H1 (cell line): ENCODE measurements at regions not wholly inside any gene's neighbourhood (a gene's known extent, or its start where the extent isn't known, plus 50 kb on each side); places are given as distances from the start of the nearest gene placed in this dataset.

Source experiments
- CTCF ChIA-PET: fragments of 300-600 bp; sonication (Branson Sonifier 250); formaldehyde crosslinking; loops from one replicate; lab custom pipeline; 2021; ENCODE audit not compliant: partially characterized antibody; lab: Charles Lee
- POLR2A ChIA-PET: fragments of 300-600 bp; sonication (Branson Sonifier 250); formaldehyde crosslinking; loops from one replicate; lab custom pipeline; 2021; ENCODE audit warnings: inconsistent platforms; ENCODE audit not compliant: partially characterized antibody; lab: Charles Lee
- DNase-seq, 2 experiments: peaks; one replicate each; pipeline versions ENCODE4 v3.0.0 to v3.0.0-alpha.2; 2010 to 2022; ENCODE audit warnings: low spot score in 2 of 2, low read depth in 1 of 2, mixed read lengths in 1 of 2
- FAIRE-seq: peaks from 2 replicates; lab custom pipeline; 2011; peaks lifted over from hg19 to GRCh38; lab: Jason Lieb, UNC
- H2AFZ ChIP-seq: 2 replicates; pipeline ENCODE4 v1.8.1; 2012; ENCODE audit warnings: low read length, inconsistent platforms
- H2AK5ac ChIP-seq: 2 replicates; pipeline ENCODE4 v1.6.1; 2013; ENCODE audit warnings: low read depth, low read length
- H2BK120ac ChIP-seq: replicated peaks from 2 replicates; pipeline ENCODE3; 2013; ENCODE audit warnings: low read depth, low read length, inconsistent platforms
- H2BK12ac ChIP-seq: 2 replicates; pipeline ENCODE4 v1.6.1; 2013; ENCODE audit warnings: low read depth, low read length
- H2BK15ac ChIP-seq: 2 replicates; pipeline ENCODE4 v1.6.1; 2013; ENCODE audit warnings: low read length
- H2BK20ac ChIP-seq: 2 replicates; pipeline ENCODE4 v1.6.1; 2013; ENCODE audit warnings: low read length
- H2BK5ac ChIP-seq: 2 replicates; pipeline ENCODE4 v1.6.1; 2013; ENCODE audit warnings: low read depth, low read length
- H3K14ac ChIP-seq: 2 replicates; pipeline ENCODE4 v1.6.1; 2013; ENCODE audit warnings: inconsistent platforms; ENCODE audit not compliant: insufficient read length
- H3K18ac ChIP-seq: 2 replicates; pipeline ENCODE4 v1.6.1; 2013; ENCODE audit warnings: low read length; ENCODE audit errors: extremely low read depth
- H3K23ac ChIP-seq: 2 replicates; pipeline ENCODE4 v1.6.1; 2013; ENCODE audit warnings: inconsistent platforms; ENCODE audit not compliant: insufficient read length
- H3K23me2 ChIP-seq: 2 replicates; pipeline ENCODE4 v1.6.1; 2013; ENCODE audit warnings: low read depth, low read length
- H3K27ac ChIP-seq: 2 replicates; pipeline ENCODE4 v1.6.1; 2011; ENCODE audit warnings: low read depth, low read length, inconsistent platforms
- H3K27me3 ChIP-seq, 4 experiments: replicated peaks in 1 of 4; 1 replicate in 1 of 4; 2 replicates in 3 of 4; pipeline versions ENCODE4 v1.6.1 to v1.8.1; 2011 to 2013; ENCODE audit warnings: low read length in 3 of 4, mild to moderate bottlenecking in 3 of 4, inconsistent platforms in 2 of 4, mixed read lengths in 2 of 4, moderate library complexity in 1 of 4; ENCODE audit not compliant: control insufficient read depth in 3 of 4, insufficient read depth in 3 of 4; ENCODE audit errors: extremely low read depth in 1 of 4
- H3K36me3 ChIP-seq, 4 experiments: 2 replicates each; pipeline versions ENCODE4 v1.6.1 to v1.8.1; 2011 to 2013; ENCODE audit warnings: mild to moderate bottlenecking in 4 of 4, low read length in 3 of 4, moderate library complexity in 2 of 4, control low read depth in 1 of 4, inconsistent platforms in 1 of 4; ENCODE audit not compliant: insufficient read depth in 4 of 4, control insufficient read depth in 2 of 4
- H3K4ac ChIP-seq: replicated peaks from 2 replicates; pipeline ENCODE3; 2013; ENCODE audit warnings: low read length, low read depth, mixed read lengths, inconsistent platforms; ENCODE audit not compliant: insufficient read length
- H3K4me1 ChIP-seq, 4 experiments: replicated peaks in 1 of 4; 1 replicate in 1 of 4; 2 replicates in 3 of 4; pipeline versions ENCODE4 v1.6.1 to v1.8.1; 2011 to 2013; ENCODE audit warnings: low read length in 3 of 4, inconsistent platforms in 2 of 4, mixed read lengths in 1 of 4; ENCODE audit not compliant: insufficient read depth in 4 of 4, control insufficient read depth in 3 of 4
- H3K4me2 ChIP-seq, 2 experiments: 2 replicates each; pipeline versions ENCODE4 v1.6.1 to v1.8.1; 2011 to 2013; ENCODE audit warnings: low read depth in 2 of 2, low read length in 2 of 2, control low read depth in 1 of 2, inconsistent platforms in 1 of 2, mild to moderate bottlenecking in 1 of 2; ENCODE audit not compliant: insufficient read depth in 1 of 2
- H3K4me3 ChIP-seq, 4 experiments: fragments of 200-600, 300-600 bp in 1 of 4; sonication (generic), shearing (Covaris generic), sonication (Bioruptor Twin) in 1 of 4; 2 replicates each; pipeline versions ENCODE4 v1.5.1 to v1.8.1; 2011 to 2016; ENCODE audit warnings: low read length in 4 of 4, low read depth in 3 of 4, control low read depth in 2 of 4, inconsistent platforms in 2 of 4, mild to moderate bottlenecking in 2 of 4, mixed read lengths in 1 of 4, moderate library complexity in 1 of 4; ENCODE audit not compliant: insufficient read depth in 2 of 4; ENCODE audit errors: extremely low read depth in 1 of 4
- H3K56ac ChIP-seq: replicated peaks from 2 replicates; pipeline ENCODE3; 2013; ENCODE audit warnings: low read depth, mild to moderate bottlenecking, mixed read lengths, low read length, inconsistent platforms; ENCODE audit not compliant: insufficient read length
- H3K79me1 ChIP-seq: 2 replicates; pipeline ENCODE4 v1.6.1; 2013; ENCODE audit warnings: low read depth, low read length, control low read depth
- H3K79me2 ChIP-seq, 2 experiments: 2 replicates each; pipeline versions ENCODE4 v1.6.1 to v1.8.1; 2012 to 2013; ENCODE audit warnings: low read length in 2 of 2, mild to moderate bottlenecking in 2 of 2, inconsistent platforms in 1 of 2; ENCODE audit not compliant: insufficient read depth in 2 of 2, control insufficient read depth in 1 of 2
- H3K9ac ChIP-seq, 4 experiments: replicated peaks in 1 of 4; 1 replicate in 1 of 4; 2 replicates in 3 of 4; pipeline versions ENCODE4 v1.6.1 to v1.8.1; 2011 to 2013; ENCODE audit warnings: low read depth in 3 of 4, low read length in 3 of 4, control low read depth in 2 of 4, mild to moderate bottlenecking in 2 of 4, moderate library complexity in 2 of 4, inconsistent platforms in 1 of 4; ENCODE audit errors: extremely low read depth in 1 of 4
- H3K9me3 ChIP-seq, 2 experiments: 2 replicates each; pipeline versions ENCODE4 v1.6.1 to v1.8.1; 2012 to 2013; ENCODE audit warnings: mild to moderate bottlenecking in 2 of 2, moderate library complexity in 2 of 2, control low read depth in 1 of 2, inconsistent platforms in 1 of 2, low read depth in 1 of 2, low read length in 1 of 2, mixed read lengths in 1 of 2; ENCODE audit not compliant: insufficient read depth in 2 of 2
- H4K20me1 ChIP-seq, 2 experiments: replicated peaks in 1 of 2; 2 replicates each; pipeline versions ENCODE3 to v1.8.1; 2011 to 2013; ENCODE audit warnings: inconsistent platforms in 2 of 2, low read length in 2 of 2, mild to moderate bottlenecking in 1 of 2; ENCODE audit not compliant: insufficient read depth in 2 of 2, control insufficient read depth in 1 of 2
- H4K5ac ChIP-seq: 2 replicates; pipeline ENCODE4 v1.6.1; 2013; ENCODE audit warnings: low read length, low read depth, mixed read lengths, inconsistent platforms; ENCODE audit not compliant: insufficient read length
- H4K8ac ChIP-seq: 2 replicates; pipeline ENCODE4 v1.8.0; 2013; ENCODE audit warnings: mild to moderate bottlenecking, moderate library complexity, low read length, inconsistent platforms; ENCODE audit not compliant: insufficient read depth; ENCODE audit errors: extremely low read depth
- H4K91ac ChIP-seq: replicated peaks from 2 replicates; pipeline ENCODE3; 2013; ENCODE audit warnings: low read length, mixed read lengths, inconsistent platforms; ENCODE audit not compliant: insufficient read length
- BACH1 ChIP-seq: IDR thresholded peaks from 2 replicates; pipeline ENCODE4 v1.6.1; 2012; ENCODE audit warnings: low read length, improper control_type of control experiment
- CREB1 ChIP-seq: IDR thresholded peaks from 2 replicates; pipeline ENCODE4 v1.6.1; 2012; ENCODE audit warnings: inconsistent platforms
- EP300 ChIP-seq, 2 experiments: IDR thresholded peaks; 1 replicate in 1 of 2; 2 replicates in 1 of 2; pipeline ENCODE4 v1.6.1; 2011 to 2012; ENCODE audit warnings: low read depth in 2 of 2, low read length in 2 of 2, mild to moderate bottlenecking in 2 of 2, borderline replicate concordance in 1 of 2, inconsistent platforms in 1 of 2, moderate library complexity in 1 of 2
- FOSL1 ChIP-seq: IDR thresholded peaks from 2 replicates; pipeline ENCODE4 v1.6.1; 2011; ENCODE audit warnings: mild to moderate bottlenecking, low read depth, low read length, moderate library complexity; ENCODE audit not compliant: insufficient read depth
- GTF2F1 ChIP-seq: IDR thresholded peaks from 2 replicates; pipeline ENCODE4 v1.6.1; 2012; ENCODE audit warnings: low read depth, low read length, improper control_type of control experiment, borderline replicate concordance
- KDM5A ChIP-seq: fragments of 200-600 bp; IDR thresholded peaks from 2 replicates; pipeline ENCODE4 v1.7.1; 2012; ENCODE audit warnings: mild to moderate bottlenecking, low read length, inconsistent platforms, mixed read lengths
- MAX ChIP-seq: IDR thresholded peaks from 2 replicates; pipeline ENCODE4 v1.6.1; 2012; ENCODE audit warnings: inconsistent platforms
- SIRT6 ChIP-seq: IDR thresholded peaks from one replicate; pipeline ENCODE4 v1.7.1; 2012; ENCODE audit warnings: low read length, inconsistent platforms
- SP1 ChIP-seq: IDR thresholded peaks from 2 replicates; pipeline ENCODE4 v1.6.1; 2011; ENCODE audit warnings: low read depth, low read length
- SUZ12 ChIP-seq: fragments of 200-600 bp; sonication (generic); IDR thresholded peaks from 2 replicates; pipeline ENCODE4 v1.6.1; 2012; ENCODE audit warnings: mild to moderate bottlenecking, inconsistent platforms, low read length, moderate library complexity, mixed read lengths
- WGBS, 2 experiments: shearing (Covaris generic) in 1 of 2; methylation state at CpG; one replicate each; pipeline versions ENCODE4 v1.1.6 to v1.1.7; 2013 to 2015; ENCODE audit warnings: low lambda C conversion rate in 2 of 2, mixed read lengths in 2 of 2, inconsistent platforms in 1 of 2, low coverage in 1 of 2, missing lambda C conversion rate in 1 of 2; ENCODE audit not compliant: insufficient replicate concordance in 2 of 2, insufficient coverage in 1 of 2, insufficient read length in 1 of 2; ENCODE audit errors: extremely low coverage in 1 of 2, missing lambda C conversion rate in 1 of 2; 5-methylcytosine and 5-hydroxymethylcytosine counted together

GRCh38 chr13:83995930-83996329 lies 113.7 kb upstream of the SLITRK1 start:
- H3K79me2 ChIP-seq: no peaks in the 10 kb centered on the region

More at GRCh38 chr13:83995930-83996329, 113.7 kb upstream of the SLITRK1 start:
- H3K4ac ChIP-seq: no peak overlapping the region
- no peak overlapping the region for H3K4me3 ChIP-seq
- H2BK5ac ChIP-seq: no peak overlapping the region
- H3K27me3 ChIP-seq: no peaks in the 10 kb centered on the region
- no peak overlapping the region for H4K91ac ChIP-seq
- H4K5ac ChIP-seq: no peak overlapping the region
- 95% methylated on average over 7 of the region's 7 CpGs; no CpG with 5 or more reads in 1 of the 2 experiments for WGBS, 2 experiments
- peaks cover 0 to 2% (median 0%) of the 10 kb centered on the region in 4 experiments; a peak in 1 of 7 replicates for H3K4me1 ChIP-seq
- no peak overlapping the region for H3K14ac ChIP-seq
- no peak overlapping the region for H3K4me2 ChIP-seq
- no peak overlapping the region for H3K27ac ChIP-seq
- no peak overlapping the region for H2BK120ac ChIP-seq
- TF ChIP-seq SUZ12: no peak
- no peak for TF ChIP-seq BACH1
- no peak for TF ChIP-seq CREB1
- no peak for TF ChIP-seq SP1
- TF ChIP-seq EP300 (IDR thresholded peaks at IDR 0.05; ENCODE audit: borderline replicate concordance in 1 of 2, low read depth in 2 of 2, low read length in 2 of 2): no peak
- TF ChIP-seq GTF2F1: no peak
- TF ChIP-seq MAX: no peak
- no peak for TF ChIP-seq KDM5A
- no peak for TF ChIP-seq FOSL1
- no peak for TF ChIP-seq SIRT6
- no peak overlapping the region for H3K18ac ChIP-seq
- no peak overlapping the region for H3K9ac ChIP-seq
- FAIRE-seq (no peak), DNase-seq (no peak)
- POLR2A ChIA-PET: no interaction called here
- H2BK12ac ChIP-seq: no peak overlapping the region
- H3K56ac ChIP-seq: no peak overlapping the region
- H3K23me2 ChIP-seq: no peaks in the 10 kb centered on the region
- CTCF ChIA-PET: no interaction called here
- no peaks in the 10 kb centered on the region for H3K36me3 ChIP-seq
- no peaks in the 10 kb centered on the region for H3K9me3 ChIP-seq
- no peak overlapping the region for H2BK20ac ChIP-seq
- no peak overlapping the region for H2BK15ac ChIP-seq
- H3K23ac ChIP-seq: no peak overlapping the region
- H2AK5ac ChIP-seq: no peak overlapping the region
- no peaks in the 10 kb centered on the region for H3K79me1 ChIP-seq
- peak overlapping the region; percentile 12 for H2AFZ ChIP-seq
- H4K8ac ChIP-seq: no peak overlapping the region
- H4K20me1 ChIP-seq: no peaks in the 10 kb centered on the region
